ENCODE measurements at regions not wholly inside any gene's neighbourhood (a gene's known extent, or its start where the extent isn't known, plus 50 kb on each side); places are given as distances from the start of the nearest gene placed in this dataset.

DNA sequence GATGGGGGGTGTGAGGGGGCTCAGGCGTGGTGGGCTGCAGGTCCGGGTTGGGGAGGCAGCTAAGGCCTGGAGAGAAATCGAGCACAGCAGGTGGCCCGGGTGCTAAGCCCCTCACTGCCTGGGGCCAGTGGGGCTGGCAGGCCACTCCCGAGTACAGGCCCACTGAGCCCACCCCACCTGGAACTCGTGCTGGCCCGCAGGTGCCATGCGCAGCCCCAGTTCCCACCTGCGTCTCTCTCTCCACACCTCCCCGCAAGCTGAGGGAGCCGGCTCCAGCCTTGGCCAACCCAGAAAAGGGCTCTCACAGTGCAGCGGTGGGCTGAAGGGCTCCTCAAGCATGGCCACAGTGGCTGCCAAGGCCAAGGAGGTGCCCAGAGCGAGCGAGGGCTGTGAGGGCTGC is 1047.1 kb upstream of the ADGRL4 start:
- TF ChIP-seq, protein P1, sequence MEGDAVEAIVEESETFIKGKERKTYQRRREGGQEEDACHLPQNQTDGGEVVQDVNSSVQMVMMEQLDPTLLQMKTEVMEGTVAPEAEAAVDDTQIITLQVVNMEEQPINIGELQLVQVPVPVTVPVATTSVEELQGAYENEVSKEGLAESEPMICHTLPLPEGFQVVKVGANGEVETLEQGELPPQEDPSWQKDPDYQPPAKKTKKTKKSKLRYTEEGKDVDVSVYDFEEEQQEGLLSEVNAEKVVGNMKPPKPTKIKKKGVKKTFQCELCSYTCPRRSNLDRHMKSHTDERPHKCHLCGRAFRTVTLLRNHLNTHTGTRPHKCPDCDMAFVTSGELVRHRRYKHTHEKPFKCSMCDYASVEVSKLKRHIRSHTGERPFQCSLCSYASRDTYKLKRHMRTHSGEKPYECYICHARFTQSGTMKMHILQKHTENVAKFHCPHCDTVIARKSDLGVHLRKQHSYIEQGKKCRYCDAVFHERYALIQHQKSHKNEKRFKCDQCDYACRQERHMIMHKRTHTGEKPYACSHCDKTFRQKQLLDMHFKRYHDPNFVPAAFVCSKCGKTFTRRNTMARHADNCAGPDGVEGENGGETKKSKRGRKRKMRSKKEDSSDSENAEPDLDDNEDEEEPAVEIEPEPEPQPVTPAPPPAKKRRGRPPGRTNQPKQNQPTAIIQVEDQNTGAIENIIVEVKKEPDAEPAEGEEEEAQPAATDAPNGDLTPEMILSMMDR (IDR thresholded peaks at IDR 0.05; ENCODE audit: insufficient read depth, low read length), result no peak
- TF ChIP-seq POLR2AphosphoS5 (IDR thresholded peaks at IDR 0.05; ENCODE audit: low read depth), result no peak
- TF ChIP-seq, protein P2, sequence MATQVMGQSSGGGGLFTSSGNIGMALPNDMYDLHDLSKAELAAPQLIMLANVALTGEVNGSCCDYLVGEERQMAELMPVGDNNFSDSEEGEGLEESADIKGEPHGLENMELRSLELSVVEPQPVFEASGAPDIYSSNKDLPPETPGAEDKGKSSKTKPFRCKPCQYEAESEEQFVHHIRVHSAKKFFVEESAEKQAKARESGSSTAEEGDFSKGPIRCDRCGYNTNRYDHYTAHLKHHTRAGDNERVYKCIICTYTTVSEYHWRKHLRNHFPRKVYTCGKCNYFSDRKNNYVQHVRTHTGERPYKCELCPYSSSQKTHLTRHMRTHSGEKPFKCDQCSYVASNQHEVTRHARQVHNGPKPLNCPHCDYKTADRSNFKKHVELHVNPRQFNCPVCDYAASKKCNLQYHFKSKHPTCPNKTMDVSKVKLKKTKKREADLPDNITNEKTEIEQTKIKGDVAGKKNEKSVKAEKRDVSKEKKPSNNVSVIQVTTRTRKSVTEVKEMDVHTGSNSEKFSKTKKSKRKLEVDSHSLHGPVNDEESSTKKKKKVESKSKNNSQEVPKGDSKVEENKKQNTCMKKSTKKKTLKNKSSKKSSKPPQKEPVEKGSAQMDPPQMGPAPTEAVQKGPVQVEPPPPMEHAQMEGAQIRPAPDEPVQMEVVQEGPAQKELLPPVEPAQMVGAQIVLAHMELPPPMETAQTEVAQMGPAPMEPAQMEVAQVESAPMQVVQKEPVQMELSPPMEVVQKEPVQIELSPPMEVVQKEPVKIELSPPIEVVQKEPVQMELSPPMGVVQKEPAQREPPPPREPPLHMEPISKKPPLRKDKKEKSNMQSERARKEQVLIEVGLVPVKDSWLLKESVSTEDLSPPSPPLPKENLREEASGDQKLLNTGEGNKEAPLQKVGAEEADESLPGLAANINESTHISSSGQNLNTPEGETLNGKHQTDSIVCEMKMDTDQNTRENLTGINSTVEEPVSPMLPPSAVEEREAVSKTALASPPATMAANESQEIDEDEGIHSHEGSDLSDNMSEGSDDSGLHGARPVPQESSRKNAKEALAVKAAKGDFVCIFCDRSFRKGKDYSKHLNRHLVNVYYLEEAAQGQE (IDR thresholded peaks at IDR 0.05; ENCODE audit: insufficient replicate concordance, low read depth), result no peak
- TF ChIP-seq SPI1 (IDR thresholded peaks at IDR 0.05; ENCODE audit: borderline replicate concordance, low read depth), result no peak
- no peak for TF ChIP-seq GABPA (IDR thresholded peaks at IDR 0.05; ENCODE audit: low read depth)
